Adrenal gland (tissue), 9 donors: ENCODE measurements at regions not wholly inside any gene's neighbourhood (a gene's known extent, or its start where the extent isn't known, plus 50 kb on each side); places are given as distances from the start of the nearest gene placed in this dataset.

ENCODE experiments used
- DNase-seq, 7 donors: peaks; one replicate each; pipeline ENCODE4 v3.0.0-alpha.2; 2019 to 2020
- H3K27ac ChIP-seq, 5 donors: fragments of 200-600 bp; sonication (generic) in 4 of 5; 1 replicate in 3 of 5; 2 replicates in 2 of 5; pipeline versions ENCODE4 v1.5.1 to v1.8.0; 2016 to 2020; ENCODE audit warnings: mild to moderate bottlenecking in 1 of 5
- H3K27me3 ChIP-seq: fragments of 200-600 bp; 2 replicates; pipeline ENCODE4 v1.8.0; 2021
- H3K36me3 ChIP-seq, 2 donors: fragments of 200-600 bp; replicated peaks in 1 of 2; 1 replicate in 1 of 2; 2 replicates in 1 of 2; pipeline versions ENCODE4 v1.5.1 to v1.8.0; 2018 to 2022
- H3K4me1 ChIP-seq, 2 donors: fragments of 200-600 bp; replicated peaks in 1 of 2; 1 replicate in 1 of 2; 2 replicates in 1 of 2; pipeline versions ENCODE4 v1.5.1 to v1.8.0; 2018 to 2021
- H3K4me3 ChIP-seq, 4 donors: fragments of 200-600 bp; sonication (generic) in 3 of 4; one replicate each; pipeline ENCODE4 v1.5.1; 2016 to 2018
- H3K9me3 ChIP-seq, 3 donors: fragments of 200-600 bp; sonication (generic) in 1 of 3; replicated peaks in 1 of 3; 1 replicate in 2 of 3; 2 replicates in 1 of 3; pipeline versions ENCODE4 v1.5.1 to v1.8.0; 2016 to 2021
- POLR2A ChIP-seq, 2 donors: fragments of 450-650 bp; IDR thresholded peaks; one replicate each; pipeline ENCODE4 v1.6.1; 2017; ENCODE audit warnings: antibody characterized with exemption in 2 of 2, mild to moderate bottlenecking in 2 of 2, moderate library complexity in 1 of 2
- WGBS, 4 donors: extraction: QIAGEN DNeasy Blood & Tissue Kit in 2 of 4; methylation state at CpG; one replicate each; pipeline versions ENCODE4 v1.1.5 to v1.1.7; 2013 to 2017; 5-methylcytosine and 5-hydroxymethylcytosine counted together
- intact Hi-C, 2 donors: fragments of 100-400 bp; cut with DNase I; formaldehyde crosslinking; loops; one replicate each; pipeline versions ENCODE4 v1.14.1 to v1.15.0; 2022 to 2023
- TF ChIP-seq, protein P1 (sequence below), 6 experiments: fragments of 450-650 bp in 4 of 6; fragments of 200-600 bp in 2 of 6; sonication (generic) in 1 of 6; IDR thresholded peaks; 1 replicate in 5 of 6; 2 replicates in 1 of 6; pipeline versions ENCODE4 v1.5.1 to v1.8.0; 2016 to 2021; ENCODE audit warnings: antibody characterized with exemption in 6 of 6, mild to moderate bottlenecking in 2 of 6, moderate library complexity in 1 of 6
- donor health status: healthy with polysubstance abuse.
- donor health status: Bipolar disorder and iron deficiency.
- donor health status: DM: yes; HTN: yes; CAD: no.
- donor health status: DM: no; HTN: no; CAD: no.
- donor health status: DM: no; HTN: no; CAD: no.

DNA sequence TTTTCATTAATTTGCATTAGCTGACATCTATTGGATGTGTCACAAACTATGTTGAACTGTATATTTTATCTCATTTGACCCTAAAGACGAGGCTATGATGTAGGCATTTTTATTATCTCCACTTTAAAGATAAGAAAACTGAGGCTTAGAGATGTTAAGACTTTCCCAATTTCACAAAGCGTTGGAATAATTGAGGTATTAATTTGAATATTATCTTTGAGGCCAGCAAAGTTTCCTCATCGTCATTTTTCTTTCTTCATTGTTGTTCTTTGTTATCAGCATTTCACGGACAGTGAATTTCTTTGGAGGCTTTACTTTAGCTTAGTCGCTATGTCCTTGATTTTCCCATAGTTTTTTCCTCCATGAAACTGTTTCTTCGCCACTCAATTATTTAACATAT is 227.5 kb upstream of the MYOCD start:
- Histone ChIP-seq H3K4me3 (no peak overlapping the region), H3K36me3 (no peaks in the 10 kb centered on the region), H3K27me3 (no peaks in the 10 kb centered on the region), H3K27ac (no peak overlapping the region), H3K9me3 (no peaks in the 10 kb centered on the region), H3K4me1 (no peaks in the 10 kb centered on the region)
- intact Hi-C loops, result no loop called here
- no peak for DNase-seq
- no peak for TF ChIP-seq POLR2A (IDR thresholded peaks at IDR 0.05)
- TF ChIP-seq, protein P1, sequence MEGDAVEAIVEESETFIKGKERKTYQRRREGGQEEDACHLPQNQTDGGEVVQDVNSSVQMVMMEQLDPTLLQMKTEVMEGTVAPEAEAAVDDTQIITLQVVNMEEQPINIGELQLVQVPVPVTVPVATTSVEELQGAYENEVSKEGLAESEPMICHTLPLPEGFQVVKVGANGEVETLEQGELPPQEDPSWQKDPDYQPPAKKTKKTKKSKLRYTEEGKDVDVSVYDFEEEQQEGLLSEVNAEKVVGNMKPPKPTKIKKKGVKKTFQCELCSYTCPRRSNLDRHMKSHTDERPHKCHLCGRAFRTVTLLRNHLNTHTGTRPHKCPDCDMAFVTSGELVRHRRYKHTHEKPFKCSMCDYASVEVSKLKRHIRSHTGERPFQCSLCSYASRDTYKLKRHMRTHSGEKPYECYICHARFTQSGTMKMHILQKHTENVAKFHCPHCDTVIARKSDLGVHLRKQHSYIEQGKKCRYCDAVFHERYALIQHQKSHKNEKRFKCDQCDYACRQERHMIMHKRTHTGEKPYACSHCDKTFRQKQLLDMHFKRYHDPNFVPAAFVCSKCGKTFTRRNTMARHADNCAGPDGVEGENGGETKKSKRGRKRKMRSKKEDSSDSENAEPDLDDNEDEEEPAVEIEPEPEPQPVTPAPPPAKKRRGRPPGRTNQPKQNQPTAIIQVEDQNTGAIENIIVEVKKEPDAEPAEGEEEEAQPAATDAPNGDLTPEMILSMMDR (IDR thresholded peaks at IDR 0.05), result no peak
- WGBS, 4 donors, result 46 to 50% (median 48%) methylated on average over 6 of the region's 6 CpGs

DNA sequence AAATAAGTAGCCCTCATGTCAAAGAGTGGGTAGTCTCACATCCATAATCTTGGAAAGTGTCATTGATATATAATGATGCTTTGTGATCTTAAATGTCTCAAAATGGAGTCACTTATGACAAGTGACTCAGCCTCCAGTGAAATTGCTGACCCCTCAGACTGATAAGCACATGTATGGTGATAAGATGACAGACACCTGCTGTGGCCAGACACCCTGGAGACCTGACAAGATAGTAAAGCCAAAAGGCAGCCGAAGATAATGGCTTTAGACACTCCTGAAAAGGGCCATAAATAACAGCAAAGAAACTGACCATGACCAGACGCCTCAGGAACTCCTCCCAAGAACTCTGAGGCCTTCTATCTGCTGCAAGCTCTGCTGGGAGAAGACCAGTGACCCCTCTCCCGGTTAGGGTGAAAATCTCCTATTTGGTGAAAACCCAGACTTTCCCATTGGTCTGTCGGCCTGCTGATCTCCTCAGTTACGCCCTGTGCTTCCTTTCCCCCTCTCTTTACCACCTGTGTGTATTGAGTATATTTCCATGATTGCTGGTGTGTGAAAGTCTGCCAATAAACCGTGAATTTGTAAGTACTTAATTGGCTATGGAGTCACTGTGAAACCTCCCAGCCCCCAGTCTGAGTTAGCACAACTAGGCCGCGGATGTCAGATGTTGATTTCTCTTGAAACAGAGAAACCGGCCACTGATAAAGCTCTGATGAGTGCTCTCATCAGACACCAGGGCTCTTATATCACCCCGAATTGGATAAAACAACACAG is 226.7 kb upstream of the MYOCD start:
- H3K27ac ChIP-seq, result no peak overlapping the region
- H3K36me3 ChIP-seq, result no peaks in the 10 kb centered on the region
- intact Hi-C loops, result no loop called here
- no peak for DNase-seq
- H3K9me3 ChIP-seq, result no peaks in the 10 kb centered on the region
- no peak for TF ChIP-seq POLR2A (IDR thresholded peaks at IDR 0.05)
- TF ChIP-seq, protein P1 (IDR thresholded peaks at IDR 0.05), result no peak
- H3K4me3 ChIP-seq, result no peak overlapping the region
- no peaks in the 10 kb centered on the region for H3K27me3 ChIP-seq
- H3K4me1 ChIP-seq, result no peaks in the 10 kb centered on the region
- WGBS, 4 donors, result 59 to 65% (median 61%) methylated on average over 8 to 10 of the region's 10 CpGs

GRCh38 chr17:12445331-12445730 is 220.4 kb upstream of the MYOCD start:
- Histone ChIP-seq H3K27ac (no peak overlapping the region), H3K4me3 (no peak overlapping the region), H3K4me1 (no peaks in the 10 kb centered on the region), H3K36me3 (no peaks in the 10 kb centered on the region), H3K9me3 (no peaks in the 10 kb centered on the region), H3K27me3 (no peaks in the 10 kb centered on the region)
- WGBS, 4 donors, result 43 to 63% (median 46%) methylated on average over 1 of the region's 1 CpG
- intact Hi-C loops, result no loop called here
- no peak for DNase-seq
- no peak for TF ChIP-seq POLR2A (IDR thresholded peaks at IDR 0.05)
- TF ChIP-seq, protein P1 (IDR thresholded peaks at IDR 0.05), result no peak

- no peak overlapping the region for H3K27ac ChIP-seq
- no peak for DNase-seq
- WGBS, 4 donors, result 56 to 81% (median 66%) methylated on average over 1 of the region's 1 CpG
- H3K27me3 ChIP-seq, result no peaks in the 10 kb centered on the region
- H3K36me3 ChIP-seq, result no peaks in the 10 kb centered on the region
- H3K9me3 ChIP-seq, result no peaks in the 10 kb centered on the region
- no peak overlapping the region for H3K4me3 ChIP-seq
- intact Hi-C loops, result no loop called here
- TF ChIP-seq, protein P1 (IDR thresholded peaks at IDR 0.05), result no peak
- no peak for TF ChIP-seq POLR2A (IDR thresholded peaks at IDR 0.05)
- no peaks in the 10 kb centered on the region for H3K4me1 ChIP-seq
These were observed 208.2 kb upstream of the MYOCD start for GRCh38 chr17:12457493-12457892.
